HG03442 (cell line): ENCODE measurements at regions not wholly inside any gene's neighbourhood (a gene's known extent, or its start where the extent isn't known, plus 50 kb on each side); places are given as distances from the start of the nearest gene placed in this dataset.
A peak's percentile ranks its signal among the peaks of the same experiment; 100 is the strongest.
"Not testable (repeated sequence)": the region's sequence is repeated elsewhere in the genome, so short reads cannot be mapped to it uniquely, and the experiment has no call there.

Experiments
- ATAC-seq: cut with Tn5 transposase; IDR thresholded peaks from one replicate; pipeline ENCODE4 v1.9.1; 2021; ENCODE audit warnings: mild to moderate bottlenecking, moderate library complexity; ENCODE audit not compliant: unreplicated experiment

DNA sequence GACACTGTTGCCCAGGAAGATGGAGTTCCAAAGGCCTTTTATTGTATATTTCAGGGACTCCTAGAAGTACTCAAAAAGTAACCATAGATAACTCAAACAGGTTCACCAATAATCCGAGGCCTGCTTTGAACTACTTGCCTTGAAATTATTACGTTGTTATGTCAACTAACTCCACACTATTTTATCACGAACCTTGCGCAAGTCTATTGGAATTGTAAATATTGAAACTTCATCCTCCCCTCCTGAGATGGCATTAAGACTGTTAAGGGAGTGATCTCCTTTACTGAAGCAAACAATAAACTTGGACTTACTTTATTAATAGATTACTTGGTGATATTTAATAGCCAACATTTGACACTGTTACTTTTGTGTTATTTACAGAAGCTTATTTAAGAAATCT is 199.6 kb upstream of the GADL1 start:
- ATAC-seq: no peak

DNA sequence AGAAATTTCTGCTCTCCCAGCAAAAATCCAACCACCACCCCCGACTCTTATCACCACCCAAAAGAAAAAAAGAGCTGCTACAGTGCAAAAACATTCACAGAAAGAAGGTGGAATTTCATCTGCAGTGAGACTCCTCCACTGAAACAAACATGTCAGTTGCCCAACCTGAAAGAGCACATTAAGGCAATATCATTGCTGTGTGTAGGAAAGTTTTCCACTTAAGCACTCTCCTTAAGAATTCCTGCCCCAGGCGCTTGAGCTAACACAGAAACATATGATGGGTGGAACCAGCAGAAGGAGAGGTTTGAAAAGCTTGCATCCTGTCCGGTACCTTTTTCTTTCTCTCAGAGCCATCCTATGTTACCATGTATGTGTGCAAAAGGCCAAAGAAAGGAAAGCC is 200.8 kb upstream of the GADL1 start:
- ATAC-seq: no peak

DNA sequence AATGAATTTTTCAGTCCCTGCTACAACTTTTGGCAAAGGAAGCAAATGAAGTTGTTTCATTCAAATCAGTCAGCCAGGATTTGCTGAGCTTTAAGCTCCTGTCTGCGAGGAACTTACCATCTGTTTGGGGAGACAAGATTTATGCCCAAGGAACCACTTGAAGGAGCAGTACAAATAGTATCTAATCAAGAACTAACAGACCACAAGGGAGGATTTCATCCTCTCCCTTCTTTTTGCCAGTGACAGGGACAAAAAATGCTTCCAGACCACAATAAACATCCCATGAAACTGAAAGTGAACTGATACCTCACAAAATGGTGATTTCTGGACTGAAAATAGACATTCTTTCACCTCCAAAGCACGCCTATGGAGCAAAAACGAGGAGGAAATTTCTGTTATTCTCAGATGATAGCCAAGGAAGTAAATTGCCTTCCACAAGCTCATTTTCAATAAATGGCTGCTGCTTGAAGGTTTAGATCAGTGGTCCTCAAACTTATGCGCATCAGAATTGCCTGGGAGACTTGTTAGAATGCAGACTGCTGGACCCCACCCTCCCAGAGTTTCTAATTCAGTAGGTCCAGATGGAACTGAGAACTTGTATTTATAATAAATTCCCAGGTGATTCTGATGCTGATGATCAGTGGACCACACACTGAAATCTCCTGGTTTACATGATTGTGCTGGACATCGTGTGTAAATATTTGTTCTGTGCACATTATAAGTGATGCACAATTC is 202.4 kb upstream of the GADL1 start:
- ATAC-seq: no peak

DNA sequence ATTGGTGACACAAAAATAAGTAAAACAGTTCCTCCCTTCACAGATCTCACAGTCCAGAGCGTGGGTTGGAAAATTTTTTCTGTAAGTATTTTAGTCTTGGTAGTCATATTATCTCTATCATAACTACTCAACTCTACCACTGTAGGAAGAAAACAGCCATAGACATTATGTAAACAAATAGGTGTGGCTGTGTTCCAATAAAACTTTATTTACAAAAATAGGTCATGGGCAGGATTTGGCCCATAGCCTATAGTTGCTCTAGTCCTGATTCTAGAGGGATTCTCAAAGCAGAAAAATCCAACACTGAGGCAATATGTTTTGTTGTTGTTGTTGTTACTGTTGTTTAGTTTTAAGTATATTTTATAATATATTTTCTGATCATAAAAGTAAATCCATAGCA is 206.1 kb upstream of the GADL1 start:
- no peak for ATAC-seq

DNA sequence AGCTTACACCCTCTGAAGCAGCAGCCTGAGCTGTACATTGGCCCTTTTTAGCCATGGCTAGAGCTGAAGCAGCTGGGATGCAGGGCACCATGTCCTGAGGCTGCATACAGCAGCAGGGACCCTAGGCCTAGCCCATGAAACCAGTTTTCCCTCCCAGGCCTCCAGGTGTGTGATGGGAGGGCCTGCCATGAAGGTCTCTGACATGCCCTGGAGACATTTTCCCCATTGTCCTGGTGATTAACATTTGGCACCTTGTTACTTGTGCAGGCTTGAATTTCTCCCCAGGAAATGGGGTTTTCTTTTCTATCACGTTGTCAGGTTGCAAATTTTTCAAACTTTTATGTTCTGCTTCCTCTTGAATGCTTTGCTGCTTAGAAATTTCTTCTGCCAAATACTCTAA is 206.8 kb upstream of the GADL1 start:
- not testable (repeated sequence) for ATAC-seq

DNA sequence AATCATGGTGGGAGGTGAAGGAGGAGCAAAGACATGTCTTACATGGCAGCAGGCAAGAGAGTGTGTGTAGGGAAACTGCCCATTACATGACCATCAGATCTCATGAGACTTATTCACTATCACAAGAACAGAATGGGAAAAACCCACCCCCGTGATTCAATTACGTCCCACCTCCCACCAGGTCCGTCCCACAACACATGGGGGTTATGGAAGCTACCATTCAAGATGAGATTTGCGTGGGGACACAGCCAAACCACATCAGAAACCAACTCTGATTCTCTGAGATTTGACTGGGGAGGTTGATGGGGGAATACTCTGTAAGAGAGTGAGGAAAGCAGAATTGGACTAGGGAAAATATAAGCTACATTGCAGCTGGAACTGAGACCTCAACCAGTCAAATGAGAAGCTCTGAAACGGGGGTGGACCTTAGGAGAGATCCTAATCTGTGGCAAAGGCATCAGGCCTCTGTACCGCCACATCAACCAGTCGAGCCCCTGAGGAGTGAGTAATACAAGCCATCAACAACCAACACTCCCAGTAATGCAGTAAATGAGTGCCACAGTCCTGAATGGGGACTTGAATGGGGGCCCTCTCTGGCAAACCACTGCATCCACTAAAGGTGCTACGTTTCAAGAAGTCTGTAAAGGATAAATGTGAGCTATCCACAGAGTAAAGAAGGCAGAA is 207.9 kb upstream of the GADL1 start:
- ATAC-seq: no peak

DNA sequence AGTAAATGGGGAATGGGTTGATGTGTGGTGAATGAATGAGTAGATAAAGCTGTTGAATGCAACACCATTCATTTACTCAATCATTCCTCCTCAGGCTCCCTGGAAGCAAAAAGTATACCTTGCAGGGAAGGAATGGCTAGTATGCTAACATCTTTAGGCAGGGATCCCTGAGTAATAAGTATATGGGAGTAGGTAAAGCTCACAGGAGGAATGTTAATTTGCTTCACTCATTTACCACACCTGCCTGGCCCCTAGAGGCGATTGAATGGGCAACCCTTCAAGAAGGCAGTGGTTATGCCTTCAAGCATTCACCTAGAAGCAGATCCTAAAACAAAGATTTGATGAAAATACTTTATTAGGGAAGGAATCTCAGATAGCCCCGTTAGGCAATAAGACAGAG is 208.7 kb upstream of the GADL1 start:
- ATAC-seq: no peak

DNA sequence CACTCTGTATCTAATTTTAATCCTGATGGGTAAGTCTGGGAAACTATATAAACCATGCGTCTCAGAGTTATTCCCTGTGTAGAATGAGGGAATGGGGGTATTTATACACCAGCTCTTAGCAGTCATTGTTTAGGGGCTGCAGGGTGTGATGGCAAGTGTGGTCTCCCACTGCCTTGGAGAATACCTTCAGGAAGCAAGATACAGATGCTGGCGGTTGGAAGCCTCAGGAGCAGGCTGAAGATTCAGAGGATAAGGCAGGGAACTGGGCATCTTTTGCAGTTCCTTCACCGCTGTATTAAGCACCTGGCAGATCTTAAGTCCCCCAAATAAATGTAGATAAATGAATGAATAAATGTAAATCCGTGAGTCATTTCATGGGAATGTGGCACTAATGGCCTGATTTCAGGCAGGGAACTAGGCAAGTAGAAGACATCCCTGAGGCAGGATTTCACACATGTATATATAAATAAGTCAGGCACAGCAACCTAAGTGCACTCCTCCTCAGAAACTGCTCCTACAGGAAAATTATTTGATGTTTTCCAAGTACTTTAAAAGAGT is 209.2 kb upstream of the GADL1 start:
- no peak for ATAC-seq

DNA sequence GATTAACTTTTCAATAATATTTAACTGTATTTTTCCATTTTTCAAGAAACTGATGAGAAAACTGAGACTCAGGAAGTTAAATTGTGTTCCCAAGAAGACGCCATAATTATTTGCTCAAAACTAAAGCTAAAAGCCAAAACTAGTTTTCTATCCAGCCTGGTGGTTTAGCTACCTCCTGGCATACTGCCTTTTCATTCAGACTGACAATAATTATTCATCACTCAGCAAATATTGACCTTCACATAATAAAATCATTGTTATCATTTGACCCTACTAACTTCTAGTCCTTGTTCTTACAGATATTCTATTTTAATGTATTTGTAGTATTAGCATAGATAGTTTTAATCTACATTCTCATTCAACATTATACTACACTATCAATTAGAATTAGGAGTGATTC is 210.6 kb upstream of the GADL1 start:
- no peak for ATAC-seq

DNA sequence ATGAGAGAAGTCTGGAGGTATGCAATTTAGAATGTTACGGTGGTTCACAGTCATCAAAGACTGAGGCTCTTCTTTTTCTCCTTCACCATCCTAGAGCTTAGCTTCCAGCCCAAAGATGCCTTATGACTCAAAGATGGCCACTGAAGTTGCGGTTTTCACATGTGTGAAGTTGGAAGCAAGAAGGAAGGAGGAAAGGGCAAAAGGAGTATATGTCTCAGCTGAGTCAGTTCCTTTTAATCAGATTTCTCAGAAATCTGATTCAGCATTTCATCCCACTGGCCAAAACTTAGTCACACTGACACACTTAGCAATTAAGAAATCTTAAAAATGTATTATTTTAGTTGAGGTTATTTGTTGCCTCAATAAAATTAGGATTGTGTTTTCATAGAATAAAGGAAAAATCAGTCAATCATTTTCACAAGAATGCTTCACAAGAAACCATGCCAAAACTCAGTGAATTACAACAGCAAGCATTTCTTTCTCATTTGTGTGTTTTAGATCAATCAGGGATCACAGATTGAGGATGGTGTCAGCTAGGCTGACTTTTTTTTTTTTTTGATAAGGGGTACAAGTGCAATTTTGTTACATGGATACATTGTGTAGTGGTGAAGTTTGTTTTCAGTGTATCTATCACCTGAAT is 211.1 kb upstream of the GADL1 start:
- ATAC-seq: no peak

DNA sequence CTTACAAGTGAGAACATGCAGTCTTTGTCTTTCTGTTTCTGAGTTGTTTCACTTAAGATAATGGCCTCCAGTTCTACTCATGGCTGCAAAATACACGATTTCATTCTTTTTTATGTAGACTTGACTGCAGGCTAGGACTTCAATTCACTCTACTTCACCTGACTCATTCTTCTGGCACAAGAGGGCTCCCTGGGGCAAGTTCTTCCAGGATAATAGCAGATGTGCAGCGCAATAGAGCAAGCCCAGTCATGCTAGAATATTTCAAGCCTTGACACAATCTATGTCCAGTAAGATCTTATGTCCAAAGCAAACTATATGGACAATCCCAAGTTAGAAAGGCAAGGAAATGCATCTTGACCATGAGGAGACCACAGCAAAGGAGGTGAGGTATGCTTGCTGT is 211.7 kb upstream of the GADL1 start:
- ATAC-seq: no peak

DNA sequence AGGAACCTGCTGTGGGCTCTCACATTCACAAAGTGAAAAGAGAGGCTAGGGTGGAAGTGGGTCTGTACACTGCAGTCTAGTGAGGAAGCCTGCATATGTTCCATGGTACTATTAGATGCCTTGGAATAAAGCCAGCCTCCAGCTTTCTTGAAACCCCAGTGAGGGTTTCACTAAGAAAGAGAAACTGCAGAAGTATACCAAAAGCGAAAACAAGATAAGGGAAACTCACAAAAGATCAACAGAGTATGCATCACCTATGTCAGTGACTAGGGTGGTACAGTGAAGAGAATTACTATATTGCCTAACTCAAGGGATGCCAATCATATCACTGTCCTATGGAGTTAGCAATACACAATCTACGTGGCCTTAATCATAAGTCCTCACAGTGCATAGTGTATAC is 212.5 kb upstream of the GADL1 start:
- peak; percentile 97 for ATAC-seq

DNA sequence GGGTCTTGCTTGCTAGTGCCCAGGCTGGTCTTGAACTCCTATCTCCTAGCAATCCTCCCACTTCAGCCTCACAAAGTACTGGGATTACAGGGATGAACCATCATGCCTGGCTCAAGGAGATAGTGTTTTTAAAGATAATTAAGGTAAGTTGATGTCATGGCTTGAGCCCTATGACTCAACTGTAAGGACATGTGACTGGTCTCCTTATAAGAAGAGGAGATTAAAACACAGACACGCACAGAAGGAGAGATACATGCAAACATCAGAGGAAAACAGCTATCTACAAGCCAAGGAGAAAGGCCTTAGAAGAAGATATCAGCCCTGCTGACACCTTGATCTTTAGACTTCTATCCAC is 220.4 kb upstream of the GADL1 start:
- no peak for ATAC-seq

DNA sequence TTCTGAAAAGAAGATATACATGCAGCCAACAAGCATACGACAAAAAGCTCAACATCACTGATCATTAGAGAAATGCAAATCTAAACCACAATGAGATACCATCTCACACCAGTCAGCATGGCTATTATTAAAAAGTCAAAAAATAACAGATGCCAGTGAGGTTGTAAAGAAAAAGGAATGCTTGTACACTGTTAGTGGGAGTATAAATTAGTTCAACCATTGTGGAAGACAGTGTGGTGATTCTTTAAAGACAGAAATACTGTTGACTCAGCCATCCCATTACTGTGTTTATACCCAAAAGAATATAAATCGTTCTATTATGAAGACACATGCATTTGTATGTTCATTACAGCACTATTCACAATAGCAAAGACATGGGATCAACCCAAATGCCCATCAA is 221.1 kb upstream of the GADL1 start:
- not testable (repeated sequence) for ATAC-seq

DNA sequence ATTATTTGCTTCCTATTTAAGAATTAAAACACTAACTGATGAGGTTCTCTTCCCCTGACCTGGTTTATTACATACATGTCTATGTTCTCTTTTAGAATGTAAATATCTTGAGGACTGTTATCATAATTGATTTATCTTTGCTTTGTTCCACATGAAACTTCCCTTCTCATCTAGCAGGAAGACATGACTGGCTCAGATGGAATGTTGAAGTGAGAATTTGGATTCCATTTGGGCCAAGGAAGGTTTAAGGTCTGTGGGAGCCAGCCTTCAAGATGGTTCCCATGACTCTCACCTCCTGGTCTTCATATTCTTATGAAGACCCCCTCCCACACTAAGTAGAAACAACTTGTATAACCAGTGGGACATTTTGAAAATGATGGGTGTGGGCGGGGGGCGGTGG is 222.2 kb upstream of the GADL1 start:
- ATAC-seq: no peak

DNA sequence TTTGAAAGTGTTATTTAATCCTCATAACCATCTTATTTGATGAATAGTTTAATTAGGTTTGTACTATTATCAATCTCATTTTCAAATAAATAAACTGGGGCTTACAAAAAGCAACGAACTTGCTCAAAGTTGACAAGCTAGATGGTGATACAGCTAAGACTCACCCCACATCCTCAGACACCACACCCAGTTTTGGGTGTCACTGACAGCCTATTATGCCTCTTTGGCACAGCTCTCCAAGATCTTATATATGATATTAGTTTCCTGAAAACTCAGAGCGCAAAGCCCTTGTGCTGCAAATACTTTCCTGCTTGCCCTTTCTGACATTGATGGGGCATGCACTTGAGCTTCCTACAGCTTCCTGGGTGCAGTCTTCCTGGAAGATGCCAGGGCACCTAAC is 223.4 kb upstream of the GADL1 start:
- no peak for ATAC-seq

DNA sequence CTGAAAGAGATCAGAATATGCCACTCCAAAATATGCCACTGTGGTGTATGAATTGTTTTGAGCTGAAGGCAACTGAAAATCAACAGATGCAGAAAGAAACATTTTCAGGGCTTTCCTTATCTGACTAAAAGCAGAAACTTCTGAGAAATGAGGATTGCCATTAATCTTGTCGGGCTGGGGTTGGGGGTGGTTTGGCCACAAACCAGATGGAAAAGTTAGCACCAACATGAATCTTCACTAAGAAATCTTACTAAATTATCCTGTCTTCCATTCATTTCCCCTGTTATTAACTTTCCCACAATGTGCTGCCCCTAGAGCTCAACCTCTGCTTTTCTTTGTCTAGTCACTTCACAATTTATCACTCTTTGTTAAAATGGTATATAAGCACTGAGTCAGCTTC is 229.9 kb upstream of the GADL1 start:
- ATAC-seq: no peak

DNA sequence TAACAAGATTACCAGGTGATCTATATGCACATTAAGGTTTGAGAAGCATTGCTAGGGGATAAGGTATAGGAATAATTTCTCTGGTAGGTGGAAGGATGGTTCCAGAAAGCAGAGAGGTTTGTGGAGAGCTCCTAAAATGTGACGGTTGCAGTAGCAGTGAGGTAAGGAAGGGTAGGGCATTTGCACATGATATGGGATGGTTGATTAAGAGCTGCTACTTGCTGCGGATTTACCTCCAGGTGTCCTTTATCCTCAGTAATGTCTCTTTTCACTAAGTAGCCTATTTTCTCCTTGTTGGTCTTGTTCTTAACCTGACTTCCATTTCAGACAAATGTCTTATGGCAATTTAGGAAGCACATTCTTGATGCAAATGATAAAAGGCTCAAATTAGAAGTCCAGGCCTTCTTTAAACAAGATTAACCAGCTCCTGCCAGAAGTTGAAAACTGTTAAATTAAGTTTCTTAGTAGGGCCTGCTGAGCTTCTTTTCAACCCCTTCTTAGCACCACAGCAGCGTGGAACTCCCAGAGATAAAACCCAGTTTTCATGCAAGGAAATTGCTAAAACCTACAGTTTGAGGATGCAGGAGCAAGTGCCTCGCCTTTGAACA is 231.1 kb upstream of the GADL1 start:
- no peak for ATAC-seq

DNA sequence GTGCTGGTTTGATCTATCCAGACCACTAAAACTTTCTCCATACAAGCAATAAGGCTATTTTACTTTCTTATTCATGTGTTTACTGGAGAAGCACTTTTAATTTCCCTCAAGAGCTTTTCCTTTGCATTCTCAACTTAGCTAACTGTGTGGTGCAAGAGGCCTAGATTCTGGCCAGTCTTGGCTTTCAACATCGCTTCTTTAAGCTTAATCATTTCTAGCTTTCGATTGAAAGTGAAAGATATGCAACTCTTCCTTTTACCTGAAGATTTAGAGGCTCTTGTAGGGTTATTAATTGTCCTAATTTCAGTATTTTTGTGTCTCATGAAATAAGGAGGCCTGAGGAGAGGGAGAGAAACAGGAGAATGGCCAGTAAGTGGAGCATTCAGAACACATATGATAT is 234.8 kb upstream of the GADL1 start:
- ATAC-seq: peak; percentile 52

DNA sequence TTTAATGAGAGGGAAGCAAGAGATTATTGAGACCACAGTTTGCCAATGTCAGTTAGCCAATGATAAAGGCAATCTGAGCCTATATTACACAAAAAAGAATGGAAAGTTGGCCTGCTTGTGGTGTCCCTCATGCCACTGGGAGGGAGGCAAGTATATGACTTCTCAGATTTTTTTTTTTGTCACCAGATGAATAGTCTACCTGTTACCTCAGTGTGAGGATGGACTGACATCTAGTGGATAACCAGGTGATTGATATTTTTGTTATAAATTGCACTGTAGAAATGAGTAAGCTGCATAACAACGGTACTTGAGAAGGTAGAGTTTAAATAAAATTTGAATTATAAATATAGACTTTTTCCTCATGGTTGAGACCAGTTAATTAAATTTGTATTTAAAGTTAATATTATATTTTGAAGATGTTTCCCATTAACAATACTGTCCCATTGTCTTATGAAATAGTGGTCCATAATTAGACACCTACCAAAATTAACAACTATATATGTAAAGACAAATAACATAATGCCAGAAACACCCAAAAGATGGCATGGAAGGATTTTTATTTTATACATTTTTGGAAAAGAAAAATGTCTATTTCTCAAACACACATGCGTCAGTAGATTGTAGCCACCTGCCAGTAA is 237.8 kb upstream of the GADL1 start:
- ATAC-seq: peak; percentile 63

DNA sequence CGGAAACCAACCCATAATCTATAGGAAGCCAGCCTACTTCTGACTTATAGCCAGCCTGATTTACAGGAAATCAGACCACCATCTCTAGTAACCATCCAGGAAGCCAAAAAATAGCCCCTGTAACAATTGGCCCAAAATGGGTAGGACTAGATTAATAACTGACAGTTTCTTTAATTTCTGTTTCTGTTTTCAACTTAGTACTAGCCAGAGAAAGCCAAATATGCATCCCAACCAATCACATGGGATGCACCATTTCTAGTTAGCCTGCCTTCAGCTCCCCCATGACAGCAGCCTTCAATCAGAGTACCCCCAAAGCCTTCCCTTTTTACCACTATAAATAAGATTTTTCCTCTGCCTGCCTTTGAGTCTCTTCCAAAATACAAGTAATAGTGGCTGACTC is 239.1 kb upstream of the GADL1 start:
- ATAC-seq: no peak
